C4-2B (cell line): ENCODE measurements at regions not wholly inside any gene's neighbourhood (a gene's known extent, or its start where the extent isn't known, plus 50 kb on each side); places are given as distances from the start of the nearest gene placed in this dataset.

ENCODE experiments used
- H3K27ac ChIP-seq: fragments of 450-650 bp; 2 replicates; pipeline ENCODE4 v1.5.1; 2017
- ZFX ChIP-seq: fragments of 450-650 bp; IDR thresholded peaks from 2 replicates; pipeline ENCODE4 v1.6.1; 2017
- TF ChIP-seq, protein P1 (sequence below): fragments of 450-650 bp; conservative IDR thresholded peaks from 2 replicates; pipeline ENCODE4 v1.5.1; 2017; ENCODE audit warnings: mild to moderate bottlenecking

DNA sequence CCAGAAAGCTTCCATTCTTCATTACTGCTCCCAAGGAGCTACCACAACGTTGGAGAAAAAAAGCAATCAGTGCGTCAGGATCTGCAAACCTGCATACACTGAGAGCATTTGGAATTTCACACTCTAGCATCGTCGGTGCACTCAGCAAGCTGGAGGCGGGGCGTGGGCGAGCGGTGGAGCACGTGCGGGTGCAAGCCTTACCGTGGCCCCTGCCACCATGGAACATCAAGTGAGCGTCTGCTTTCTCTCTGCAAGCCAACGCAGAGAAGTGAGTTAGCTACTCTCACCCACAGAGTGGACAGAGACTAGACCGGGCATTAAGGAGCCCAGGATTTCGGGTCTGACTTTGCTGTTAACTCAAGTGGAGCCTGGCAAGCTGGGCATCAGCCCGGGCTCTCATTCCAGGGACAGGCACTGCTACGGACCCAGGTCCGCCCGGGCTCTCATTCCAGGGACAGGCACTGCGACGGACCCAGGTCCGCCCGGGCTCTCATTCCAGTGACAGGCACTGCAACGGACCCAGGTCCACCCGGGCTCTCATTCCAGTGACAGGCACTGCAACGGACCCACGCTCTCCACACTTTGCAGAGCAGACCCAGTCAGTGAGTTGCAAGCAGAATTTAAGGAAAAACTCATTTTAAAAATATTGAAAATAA is 124.1 kb upstream of the SPACA7 start:
- H3K27ac ChIP-seq: no peak overlapping the region
- TF ChIP-seq ZFX: no peak
- TF ChIP-seq, protein P1, sequence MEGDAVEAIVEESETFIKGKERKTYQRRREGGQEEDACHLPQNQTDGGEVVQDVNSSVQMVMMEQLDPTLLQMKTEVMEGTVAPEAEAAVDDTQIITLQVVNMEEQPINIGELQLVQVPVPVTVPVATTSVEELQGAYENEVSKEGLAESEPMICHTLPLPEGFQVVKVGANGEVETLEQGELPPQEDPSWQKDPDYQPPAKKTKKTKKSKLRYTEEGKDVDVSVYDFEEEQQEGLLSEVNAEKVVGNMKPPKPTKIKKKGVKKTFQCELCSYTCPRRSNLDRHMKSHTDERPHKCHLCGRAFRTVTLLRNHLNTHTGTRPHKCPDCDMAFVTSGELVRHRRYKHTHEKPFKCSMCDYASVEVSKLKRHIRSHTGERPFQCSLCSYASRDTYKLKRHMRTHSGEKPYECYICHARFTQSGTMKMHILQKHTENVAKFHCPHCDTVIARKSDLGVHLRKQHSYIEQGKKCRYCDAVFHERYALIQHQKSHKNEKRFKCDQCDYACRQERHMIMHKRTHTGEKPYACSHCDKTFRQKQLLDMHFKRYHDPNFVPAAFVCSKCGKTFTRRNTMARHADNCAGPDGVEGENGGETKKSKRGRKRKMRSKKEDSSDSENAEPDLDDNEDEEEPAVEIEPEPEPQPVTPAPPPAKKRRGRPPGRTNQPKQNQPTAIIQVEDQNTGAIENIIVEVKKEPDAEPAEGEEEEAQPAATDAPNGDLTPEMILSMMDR: no peak

DNA sequence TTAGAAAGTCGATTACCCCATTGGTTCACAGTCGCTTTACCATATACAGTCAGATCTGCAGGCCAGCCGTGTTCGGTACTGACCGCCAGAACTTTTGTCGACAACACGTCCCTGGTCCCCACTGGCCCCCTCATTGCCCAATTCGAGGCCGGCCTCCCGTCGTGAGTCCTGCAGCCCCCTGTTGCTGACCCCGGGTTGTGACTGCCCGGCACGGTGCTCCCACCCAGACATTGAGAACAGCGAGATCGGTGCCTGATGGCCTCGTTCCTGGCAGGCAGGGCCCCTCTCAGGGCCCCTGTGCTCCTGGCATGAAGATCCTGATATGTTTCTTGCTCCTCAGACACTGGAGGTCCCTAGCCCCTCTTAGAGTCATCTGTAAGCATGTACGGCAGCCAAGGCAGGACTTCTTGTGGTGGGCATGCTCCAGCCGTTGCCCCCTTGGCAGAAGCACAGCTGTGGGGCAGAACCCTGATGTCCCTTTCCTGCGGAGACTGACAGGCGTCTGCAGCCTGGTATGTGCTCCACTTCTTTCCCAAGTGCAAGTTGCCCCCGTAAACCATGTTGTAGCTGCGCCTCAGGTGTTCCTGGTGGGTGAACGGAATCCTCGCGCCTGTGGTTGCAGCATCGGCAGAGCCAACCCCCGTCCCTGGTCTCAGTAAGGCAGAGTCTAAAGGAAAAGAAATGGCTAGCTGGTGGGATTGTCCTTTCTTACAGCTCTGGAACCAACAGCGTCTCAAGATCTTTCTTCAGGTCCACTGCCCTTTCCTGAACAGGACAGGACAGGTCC is 123.2 kb upstream of the SPACA7 start:
- no peak overlapping the region for H3K27ac ChIP-seq
- no peak for TF ChIP-seq ZFX
- TF ChIP-seq, protein P1: no peak

- H3K27ac ChIP-seq: no peak overlapping the region
- TF ChIP-seq ZFX: no peak
- TF ChIP-seq, protein P1: no peak
These were observed 122.5 kb upstream of the SPACA7 start for GRCh38 chr13:112253631-112254030.

- no peak overlapping the region for H3K27ac ChIP-seq
- TF ChIP-seq, protein P1: no peak
These were observed 121.9 kb upstream of the SPACA7 start for GRCh38 chr13:112254061-112254818.

DNA sequence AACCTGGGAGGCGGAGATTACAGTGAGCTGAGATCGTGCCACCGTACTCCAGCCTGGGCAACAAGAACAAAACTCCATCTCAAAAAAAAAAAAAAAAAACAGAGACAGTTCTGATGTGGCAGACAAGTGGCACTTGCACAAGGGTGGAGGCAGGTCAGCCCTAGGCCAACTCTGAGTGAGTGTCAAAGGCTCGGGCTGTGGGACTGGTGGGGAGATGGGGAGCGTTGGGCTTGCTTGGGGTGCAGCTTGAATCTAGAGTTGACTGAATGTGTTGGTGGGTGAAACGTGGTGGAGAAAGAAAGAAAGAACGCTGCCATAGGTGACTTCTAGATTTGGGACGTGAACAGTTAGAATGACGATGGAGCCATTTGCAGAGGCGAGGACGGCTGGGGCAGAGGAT is 121.3 kb upstream of the SPACA7 start:
- no peak overlapping the region for H3K27ac ChIP-seq
- TF ChIP-seq ZFX: no peak
- TF ChIP-seq, protein P1: no peak

- TF ChIP-seq, protein P1: no peak
- TF ChIP-seq ZFX: no peak
- no peak overlapping the region for H3K27ac ChIP-seq
These were observed 120.5 kb upstream of the SPACA7 start for GRCh38 chr13:112255550-112256120.
